GM23248 (cell line): ENCODE measurements at regions not wholly inside any gene's neighbourhood (a gene's known extent, or its start where the extent isn't known, plus 50 kb on each side); places are given as distances from the start of the nearest gene placed in this dataset.

Source experiments
- EZH2 ChIP-seq: fragments of 200-600 bp; sonication (generic); IDR thresholded peaks from 2 replicates; pipeline ENCODE4 v1.6.1; 2018; ENCODE audit warnings: antibody characterized with exemption, mild to moderate bottlenecking; ENCODE audit not compliant: insufficient read depth, poor library complexity, severe bottlenecking
- EZH2phosphoT487 ChIP-seq: fragments of 200-600 bp; sonication (generic); IDR thresholded peaks from 2 replicates; pipeline ENCODE4 v1.6.1; 2018; ENCODE audit warnings: antibody characterized with exemption, moderate library complexity, mild to moderate bottlenecking, low read depth; ENCODE audit not compliant: insufficient read depth

DNA sequence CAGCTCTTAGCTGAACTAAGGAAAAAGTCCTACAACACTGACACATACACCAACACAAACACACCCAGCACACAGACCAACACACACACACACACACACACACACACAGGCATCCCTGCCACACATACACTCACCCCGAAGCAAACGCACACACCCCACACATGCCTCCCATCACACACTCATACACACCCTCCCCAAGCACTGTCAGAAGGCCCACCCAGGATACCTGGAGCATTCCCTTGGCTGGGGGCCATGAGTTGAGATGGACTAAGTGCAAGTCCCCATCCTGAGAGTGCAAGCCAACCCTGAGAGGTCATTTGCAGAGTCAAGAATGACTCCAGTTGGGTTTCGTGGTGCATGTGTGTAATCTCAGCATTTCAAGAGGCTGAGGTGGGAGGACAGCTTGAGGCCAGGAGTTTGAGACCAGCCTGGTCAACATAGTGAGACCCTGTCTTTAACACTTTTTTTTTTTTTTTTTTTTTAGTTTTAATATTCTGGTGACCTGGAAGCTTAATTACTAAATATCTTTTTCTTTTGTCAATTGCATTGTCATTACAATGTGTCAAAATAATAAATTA is 117.3 kb downstream of the RHOU start:
- TF ChIP-seq EZH2, result no peak
- TF ChIP-seq EZH2phosphoT487, result no peak
